ENCODE measurements at regions not wholly inside any gene's neighbourhood (a gene's known extent, or its start where the extent isn't known, plus 50 kb on each side); places are given as distances from the start of the nearest gene placed in this dataset.

- TF ChIP-seq RAD21 (IDR thresholded peaks at IDR 0.05; ENCODE audit: low read length) (no peak), RCOR1 (IDR thresholded peaks at IDR 0.05; ENCODE audit: insufficient replicate concordance, low read length) (no peak), NFE2L2 (IDR thresholded peaks at IDR 0.05; ENCODE audit: low read depth, low read length) (no peak), CTCF (conservative IDR thresholded peaks at IDR 0.05; ENCODE audit: low read depth, low read length) (no peak), SMC3 (IDR thresholded peaks at IDR 0.05; ENCODE audit: low read depth, low read length) (no peak), FOS (IDR thresholded peaks at IDR 0.05; ENCODE audit: low read depth, low read length) (no peak), ELK1 (IDR thresholded peaks at IDR 0.05; ENCODE audit: borderline replicate concordance, low read depth, low read length) (no peak)
Measured at GRCh38 chr14:29062976-29063375, 296.4 kb downstream of the FOXG1 start.

All from IMR-90 (cell line).